ENCODE measurements at regions not wholly inside any gene's neighbourhood (a gene's known extent, or its start where the extent isn't known, plus 50 kb on each side); places are given as distances from the start of the nearest gene placed in this dataset.

GRCh38 chr2:5459041-5459440 lies 233.1 kb upstream of the SOX11 start:
- in situ Hi-C loops (cut with MboI; ENCODE audit: low sequenced_read_pairs, unreplicated experiment): no loop called here
- no peak for DNase-seq (ENCODE audit: low spot score)
- no peak for TF ChIP-seq CTCF (IDR thresholded peaks at IDR 0.05; ENCODE audit: borderline replicate concordance, control extremely low read depth, extremely low read depth, insufficient read depth, missing control alignments)

- no peak for DNase-seq (ENCODE audit: low spot score)
- in situ Hi-C loops (cut with MboI; ENCODE audit: low sequenced_read_pairs, unreplicated experiment): no loop called here
- no peak for TF ChIP-seq CTCF (IDR thresholded peaks at IDR 0.05; ENCODE audit: borderline replicate concordance, control extremely low read depth, extremely low read depth, insufficient read depth, missing control alignments)
Measured at GRCh38 chr2:5464657-5465056, 227.5 kb upstream of the SOX11 start.

- no peak for TF ChIP-seq CTCF (IDR thresholded peaks at IDR 0.05; ENCODE audit: borderline replicate concordance, control extremely low read depth, extremely low read depth, insufficient read depth, missing control alignments)
- in situ Hi-C loops (cut with MboI; ENCODE audit: low sequenced_read_pairs, unreplicated experiment): no loop called here
Measured at GRCh38 chr2:5465859-5466258, 226.3 kb upstream of the SOX11 start.

GRCh38 chr2:5467178-5467905 lies 224.8 kb upstream of the SOX11 start:
- in situ Hi-C loops (cut with MboI; ENCODE audit: low sequenced_read_pairs, unreplicated experiment): no loop called here
- TF ChIP-seq CTCF (IDR thresholded peaks at IDR 0.05; ENCODE audit: borderline replicate concordance, control extremely low read depth, extremely low read depth, insufficient read depth, missing control alignments): no peak
- no peak for DNase-seq (ENCODE audit: low spot score)

More at GRCh38 chr2:5465859-5466258, 226.3 kb upstream of the SOX11 start:
- no peak for DNase-seq (ENCODE audit: low spot score)

- in situ Hi-C loops (cut with MboI; ENCODE audit: low sequenced_read_pairs, unreplicated experiment): no loop called here
- TF ChIP-seq CTCF (IDR thresholded peaks at IDR 0.05; ENCODE audit: borderline replicate concordance, control extremely low read depth, extremely low read depth, insufficient read depth, missing control alignments): no peak
- DNase-seq (ENCODE audit: low spot score): no peak
Measured at GRCh38 chr2:5472673-5473072, 219.5 kb upstream of the SOX11 start.

- in situ Hi-C loops (cut with MboI; ENCODE audit: low sequenced_read_pairs, unreplicated experiment): no loop called here
- DNase-seq (ENCODE audit: low spot score): no peak
Measured at GRCh38 chr2:5473635-5474034, 218.5 kb upstream of the SOX11 start.

More at GRCh38 chr2:5473635-5474034, 218.5 kb upstream of the SOX11 start:
- TF ChIP-seq CTCF (IDR thresholded peaks at IDR 0.05; ENCODE audit: borderline replicate concordance, control extremely low read depth, extremely low read depth, insufficient read depth, missing control alignments): no peak
